ENCODE measurements at regions not wholly inside any gene's neighbourhood (a gene's known extent, or its start where the extent isn't known, plus 50 kb on each side); places are given as distances from the start of the nearest gene placed in this dataset.
A peak's percentile ranks its signal among the peaks of the same experiment; 100 is the strongest.

DNA sequence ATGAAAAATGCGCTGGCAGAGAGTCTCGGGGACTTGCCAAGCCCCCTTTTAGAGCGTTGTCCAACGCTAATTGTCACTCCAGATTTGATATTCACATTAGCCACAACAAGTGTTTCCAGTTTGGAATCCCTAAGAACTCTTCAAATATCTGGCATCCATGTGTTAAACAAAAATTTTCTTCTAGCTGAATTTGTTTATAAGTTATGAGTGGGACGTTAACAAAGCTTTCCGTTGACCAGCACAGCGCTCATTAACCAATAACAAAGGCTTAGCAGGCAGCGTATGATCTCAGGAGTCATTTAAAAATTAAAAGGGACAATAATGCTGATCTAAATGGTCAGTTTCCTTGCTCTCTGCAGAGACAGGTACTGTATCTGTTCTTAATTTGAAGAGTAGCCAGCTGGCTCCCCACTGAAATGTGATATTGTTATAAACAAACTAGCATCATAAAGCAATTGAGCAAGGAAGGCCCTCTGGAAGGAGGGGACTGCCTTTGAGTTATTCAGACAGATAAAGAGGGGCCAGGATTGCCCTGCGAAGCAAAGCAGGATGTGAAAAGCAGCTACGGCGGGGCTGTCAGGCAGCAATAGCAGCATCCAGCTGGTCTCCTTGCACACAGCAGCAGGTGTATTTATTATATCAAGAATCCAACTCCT lies 337.2 kb upstream of the SALL3 start:
- intact Hi-C loops (cut with DNase I; ENCODE audit: low total_unique reads): no loop called here
- Histone ChIP-seq H3K36me3 (no peaks in the 10 kb centered on the region), H3K27ac (no peak overlapping the region), H3K4me3 (no peak overlapping the region), H3K9me3 (no peaks in the 10 kb centered on the region), H3K27me3 (peaks cover 0 to 12% (median 0%) of the 10 kb centered on the region in 3 donors), H3K4me1 (peaks cover 0 to 11% (median 5%) of the 10 kb centered on the region in 4 donors)
- WGBS, 5 donors: 41 to 62% (median 60%) methylated on average over 11 of the region's 11 CpGs
- DNase-seq: peak in 1 of 2 donors; percentile 23
- no peak for TF ChIP-seq POLR2AphosphoS5 (IDR thresholded peaks at IDR 0.05)
- TF ChIP-seq POLR2A (IDR thresholded peaks at IDR 0.05): no peak
- no peak for TF ChIP-seq CTCF (IDR thresholded peaks at IDR 0.05)

DNA sequence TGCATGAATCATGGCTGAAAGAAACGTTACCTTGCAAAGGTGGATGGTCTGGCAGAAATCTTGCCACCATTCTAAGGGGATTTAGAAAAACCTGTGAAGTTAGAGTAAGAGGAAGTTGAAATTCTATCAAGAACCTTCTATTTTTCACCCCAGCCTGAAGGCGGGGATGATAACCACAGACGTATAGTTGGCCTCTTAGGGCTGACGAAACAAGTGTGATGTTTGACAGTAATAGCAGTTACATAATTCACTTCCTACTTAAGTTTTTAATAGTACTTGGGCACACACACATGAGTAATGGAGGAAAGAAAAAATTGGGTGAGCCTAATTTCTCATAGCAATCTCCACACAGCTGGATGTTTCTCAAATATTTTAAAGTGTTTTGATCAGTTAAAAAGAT lies 336.6 kb upstream of the SALL3 start:
- intact Hi-C loops (cut with DNase I; ENCODE audit: low total_unique reads): no loop called here
- DNase-seq: no peak
- H3K27me3 ChIP-seq: peaks cover 0 to 12% (median 0%) of the 10 kb centered on the region in 3 donors
- H3K9me3 ChIP-seq: no peaks in the 10 kb centered on the region
- H3K4me1 ChIP-seq: peaks cover 0 to 11% (median 5%) of the 10 kb centered on the region in 4 donors
- H3K36me3 ChIP-seq: no peaks in the 10 kb centered on the region
- H3K4me3 ChIP-seq: no peak overlapping the region
- no peak overlapping the region for H3K27ac ChIP-seq
- WGBS, 5 donors: 27 to 41% (median 37%) methylated on average over 4 of the region's 4 CpGs
- TF ChIP-seq EP300 (IDR thresholded peaks at IDR 0.05): no peak
- no peak for TF ChIP-seq POLR2AphosphoS5 (IDR thresholded peaks at IDR 0.05)
- TF ChIP-seq POLR2A (IDR thresholded peaks at IDR 0.05): no peak
- TF ChIP-seq CTCF (IDR thresholded peaks at IDR 0.05): no peak

DNA sequence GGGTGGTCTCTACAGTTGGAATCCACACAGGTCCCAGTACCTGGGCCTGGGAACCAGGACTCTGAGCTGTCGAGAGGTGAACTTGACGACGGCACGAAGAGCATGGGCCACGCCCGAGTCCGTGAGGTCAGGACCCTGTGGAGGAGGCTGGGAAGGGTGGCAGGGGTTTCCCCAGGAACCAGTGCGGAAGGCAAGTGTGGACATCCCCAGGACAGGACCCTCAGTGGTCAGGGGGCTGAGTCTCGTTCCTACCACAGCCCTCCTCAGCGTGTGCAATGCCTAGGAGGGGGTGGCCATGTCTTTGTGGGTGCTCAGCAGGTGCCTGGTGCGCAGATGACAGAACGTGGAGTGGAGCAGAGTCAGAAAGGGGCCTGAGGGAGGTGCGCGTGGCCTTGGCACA lies 335.6 kb upstream of the SALL3 start:
- H3K27me3 ChIP-seq: peaks cover 0 to 12% (median 0%) of the 10 kb centered on the region in 3 donors
- H3K27ac ChIP-seq: no peak overlapping the region
- no peak overlapping the region for H3K4me3 ChIP-seq
- intact Hi-C loops (cut with DNase I; ENCODE audit: low total_unique reads): no loop called here
- H3K36me3 ChIP-seq: no peaks in the 10 kb centered on the region
- peaks cover 0 to 11% (median 5%) of the 10 kb centered on the region in 4 donors for H3K4me1 ChIP-seq
- TF ChIP-seq EP300 (IDR thresholded peaks at IDR 0.05): no peak
- TF ChIP-seq POLR2A (IDR thresholded peaks at IDR 0.05): no peak
- no peak for TF ChIP-seq CTCF (IDR thresholded peaks at IDR 0.05)
- 87 to 93% (median 91%) methylated on average over 11 to 14 of the region's 14 CpGs for WGBS, 5 donors
- H3K9me3 ChIP-seq: no peaks in the 10 kb centered on the region
- no peak for DNase-seq

DNA sequence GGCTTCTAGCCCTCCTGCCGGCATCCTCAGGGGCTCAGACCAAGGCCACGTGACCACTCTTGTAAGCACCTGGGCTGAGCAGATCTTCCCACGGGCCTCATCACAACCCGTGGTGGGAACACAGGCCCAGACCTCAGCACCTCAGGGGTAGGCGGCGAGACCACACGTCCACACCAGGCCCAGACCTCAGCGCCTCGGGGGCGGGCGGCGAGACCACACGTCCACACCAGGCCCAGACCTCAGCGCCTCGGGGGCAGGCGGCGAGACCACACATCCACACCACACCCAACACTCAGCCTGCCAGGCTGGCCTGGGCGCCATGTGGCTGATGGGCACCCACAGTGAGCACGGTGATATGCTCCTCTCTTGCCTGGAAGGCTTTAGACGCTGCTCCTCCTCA lies 334.4 kb upstream of the SALL3 start:
- no peak overlapping the region for H3K4me3 ChIP-seq
- H3K36me3 ChIP-seq: no peaks in the 10 kb centered on the region
- WGBS, 5 donors: 89 to 94% (median 93%) methylated on average over 8 to 20 of the region's 20 CpGs
- H3K4me1 ChIP-seq: peaks cover 0 to 11% (median 5%) of the 10 kb centered on the region in 4 donors
- no peak for DNase-seq
- H3K9me3 ChIP-seq: no peaks in the 10 kb centered on the region
- no peak overlapping the region for H3K27ac ChIP-seq
- H3K27me3 ChIP-seq: peaks cover 0 to 12% (median 0%) of the 10 kb centered on the region in 3 donors
- intact Hi-C loops (cut with DNase I; ENCODE audit: low total_unique reads): no loop called here
- TF ChIP-seq CTCF (IDR thresholded peaks at IDR 0.05) (no peak), POLR2AphosphoS5 (IDR thresholded peaks at IDR 0.05) (no peak), EP300 (IDR thresholded peaks at IDR 0.05) (no peak), POLR2A (IDR thresholded peaks at IDR 0.05) (no peak)
